ENCODE measurements at regions not wholly inside any gene's neighbourhood (a gene's known extent, or its start where the extent isn't known, plus 50 kb on each side); places are given as distances from the start of the nearest gene placed in this dataset.
A peak's percentile ranks its signal among the peaks of the same experiment; 100 is the strongest.

- intact Hi-C loops (cut with DNase I, micrococcal nuclease): loop anchor here in 1 of 2 donors (5.0 kb wide), 1 partner anchor 275 kb away; no protein-coding TSS in a partner anchor
- Histone ChIP-seq H3K9me3 (no peaks in the 10 kb centered on the region), H3K36me3 (ENCODE audit: low read depth) (no peaks in the 10 kb centered on the region), H3K4me3 (no peak overlapping the region), H3K4me1 (ENCODE audit: low read depth) (peaks cover 37% of the 10 kb centered on the region)
- ATAC-seq: no peak
- no peak for TF ChIP-seq CTCF (IDR thresholded peaks at IDR 0.05)
- no peak for DNase-seq
Observed at GRCh38 chr1:47707503-47707902, 269.7 kb downstream of the FOXD2 start.

DNA sequence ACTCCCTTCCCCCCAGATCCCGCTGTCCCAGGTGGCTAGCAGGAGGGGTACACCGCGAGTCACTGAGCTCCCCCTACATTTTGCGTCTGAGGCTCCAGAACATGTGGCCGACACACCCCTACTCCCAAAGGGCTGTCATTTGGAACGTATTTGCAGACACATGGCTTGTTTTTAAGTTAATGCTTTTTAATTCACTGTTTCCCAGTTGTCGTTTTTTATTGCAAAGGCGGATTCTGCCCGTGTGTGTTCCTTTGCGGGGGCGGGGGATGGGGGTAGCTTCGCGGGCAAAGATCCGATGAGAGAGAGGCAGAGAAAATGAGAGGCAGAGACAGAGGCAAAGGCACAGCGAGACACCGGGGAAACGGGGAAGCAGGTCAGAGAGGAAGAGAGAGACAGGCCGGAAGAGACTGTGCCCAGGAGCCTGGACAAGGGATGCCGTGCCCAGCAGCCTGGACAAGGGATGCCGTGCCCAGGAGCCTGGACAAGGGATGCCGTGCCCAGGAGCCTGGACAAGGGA lies 270.2 kb downstream of the FOXD2 start:
- Histone ChIP-seq H3K9me3 (no peaks in the 10 kb centered on the region), H3K4me1 (ENCODE audit: low read depth) (peaks cover 34% of the 10 kb centered on the region), H3K4me3 (no peak overlapping the region), H3K36me3 (ENCODE audit: low read depth) (no peaks in the 10 kb centered on the region)
- no peak for TF ChIP-seq CTCF (IDR thresholded peaks at IDR 0.05)
- ATAC-seq (peak; percentile 5), DNase-seq (peak in 2 of 3 donors; percentile 58 to 59)
- intact Hi-C loops (cut with DNase I, micrococcal nuclease): loop anchor here in 1 of 2 donors (5.0 kb wide), 1 partner anchor 276 kb away; no protein-coding TSS in a partner anchor

DNA sequence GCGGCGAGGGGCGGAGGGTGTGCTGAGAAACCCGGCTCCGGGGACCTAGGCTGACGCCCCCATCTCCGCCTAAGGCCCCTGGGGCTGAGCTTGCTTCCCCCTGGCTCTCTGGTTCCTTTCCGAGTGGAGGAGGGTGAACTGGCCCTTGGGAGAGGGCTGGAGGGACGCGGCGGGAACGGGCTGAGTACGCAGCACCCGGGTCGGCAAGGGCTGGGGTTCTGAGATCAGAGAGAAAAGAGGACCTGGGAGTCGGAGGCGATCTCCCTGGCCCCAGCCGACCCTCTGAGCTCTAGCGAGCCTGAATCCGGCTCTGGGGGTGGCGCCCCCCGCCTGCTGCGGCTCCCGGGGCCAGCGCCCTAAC lies 270.8 kb downstream of the FOXD2 start:
- no peak overlapping the region for H3K4me3 ChIP-seq

GRCh38 chr1:47709019-47709871 lies 271.4 kb downstream of the FOXD2 start:
- DNase-seq: peak in 2 of 3 donors; percentile 57 to 77
- Histone ChIP-seq H3K4me3 (peak overlapping the region; percentile 19), H3K36me3 (ENCODE audit: low read depth) (no peaks in the 10 kb centered on the region), H3K9me3 (no peaks in the 10 kb centered on the region), H3K4me1 (ENCODE audit: low read depth) (peaks cover 30% of the 10 kb centered on the region)
- intact Hi-C loops (cut with DNase I, micrococcal nuclease): loop anchor here in 1 of 2 donors (5.0 kb wide), 1 partner anchor 277 kb away; no protein-coding TSS in a partner anchor
- peak; percentile 62 for ATAC-seq
- no peak for TF ChIP-seq CTCF (IDR thresholded peaks at IDR 0.05)

More for the DNA sequence above, 270.8 kb downstream of the FOXD2 start:
- peak in 1 of 3 donors; percentile 67 for DNase-seq
- peak; percentile 22 for ATAC-seq
- no peaks in the 10 kb centered on the region for H3K9me3 ChIP-seq
- intact Hi-C loops (cut with DNase I, micrococcal nuclease): loop anchor here in 1 of 2 donors (5.0 kb wide), 1 partner anchor 276 kb away; no protein-coding TSS in a partner anchor
- H3K4me1 ChIP-seq (ENCODE audit: low read depth): peaks cover 30% of the 10 kb centered on the region
- no peaks in the 10 kb centered on the region for H3K36me3 ChIP-seq (ENCODE audit: low read depth)
- TF ChIP-seq CTCF (IDR thresholded peaks at IDR 0.05): no peak

GRCh38 chr1:47709872-47710231 lies 272.0 kb downstream of the FOXD2 start:
- Histone ChIP-seq H3K36me3 (ENCODE audit: low read depth) (no peaks in the 10 kb centered on the region), H3K4me1 (ENCODE audit: low read depth) (peaks cover 30% of the 10 kb centered on the region), H3K4me3 (no peak overlapping the region), H3K9me3 (no peaks in the 10 kb centered on the region)
- no peak for TF ChIP-seq CTCF (IDR thresholded peaks at IDR 0.05)
- intact Hi-C loops (cut with DNase I, micrococcal nuclease): loop anchor here (5.0 to 10.0 kb wide), 3 partner anchors 185 to 515 kb away; partner anchors contain the start of gene PDZK1IP1 (in 1 of the 2)
- ATAC-seq (peak; percentile 57), DNase-seq (peak in 2 of 3 donors; percentile 49 to 75)

Measured in mucosa of descending colon (tissue), 3 donors.